DMS53 (cell line): ENCODE measurements at regions not wholly inside any gene's neighbourhood (a gene's known extent, or its start where the extent isn't known, plus 50 kb on each side); places are given as distances from the start of the nearest gene placed in this dataset.
"Not testable (repeated sequence)": the region's sequence is repeated elsewhere in the genome, so short reads cannot be mapped to it uniquely, and the experiment has no call there.

Experiments used
- DNase-seq: peaks from one replicate; lab custom pipeline; 2025; lab: John Stamatoyannopoulos, UW

DNA sequence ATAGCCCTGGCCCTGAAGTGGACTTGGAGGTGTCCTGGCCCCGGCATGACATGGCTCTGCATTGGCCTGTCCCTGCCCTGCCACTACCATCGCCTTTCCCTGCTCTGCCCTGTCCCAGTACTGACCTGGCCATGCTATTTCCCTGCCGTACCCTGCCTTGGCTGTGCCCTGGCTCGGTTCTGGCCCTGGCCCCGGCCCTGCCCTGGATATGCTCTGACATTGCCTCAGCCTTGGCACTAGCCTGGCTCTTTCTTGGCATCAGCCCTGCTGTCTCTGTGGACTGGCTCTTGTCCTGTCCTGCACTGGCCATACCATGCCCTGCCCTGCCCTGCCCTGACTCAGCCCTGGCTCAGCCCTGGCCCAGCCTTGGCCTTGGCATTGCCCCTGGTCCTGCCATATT, 252.2 kb downstream of the TP53TG3F start:
- not testable (repeated sequence) for DNase-seq

DNA sequence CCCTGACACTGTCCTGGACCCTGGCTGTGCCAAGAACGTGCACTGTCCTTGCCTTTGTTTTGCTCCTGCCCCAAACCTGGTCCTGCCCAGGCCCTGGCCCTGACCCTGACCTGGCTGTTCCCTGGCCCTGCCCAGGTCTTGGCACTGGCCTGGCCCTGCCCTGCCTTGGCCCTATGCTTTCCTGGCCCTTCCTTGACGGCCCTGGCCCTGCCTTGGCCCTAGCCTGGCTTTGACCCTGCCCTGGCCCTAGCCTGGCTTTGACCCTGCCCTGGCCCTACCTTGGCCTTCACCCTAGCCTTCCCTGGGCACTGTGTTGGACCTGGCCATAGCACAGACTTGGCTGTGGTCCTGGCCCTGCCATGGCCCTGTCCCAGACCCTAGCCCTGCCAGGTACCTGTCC, 252.9 kb downstream of the TP53TG3F start:
- DNase-seq: not testable (repeated sequence)

DNA sequence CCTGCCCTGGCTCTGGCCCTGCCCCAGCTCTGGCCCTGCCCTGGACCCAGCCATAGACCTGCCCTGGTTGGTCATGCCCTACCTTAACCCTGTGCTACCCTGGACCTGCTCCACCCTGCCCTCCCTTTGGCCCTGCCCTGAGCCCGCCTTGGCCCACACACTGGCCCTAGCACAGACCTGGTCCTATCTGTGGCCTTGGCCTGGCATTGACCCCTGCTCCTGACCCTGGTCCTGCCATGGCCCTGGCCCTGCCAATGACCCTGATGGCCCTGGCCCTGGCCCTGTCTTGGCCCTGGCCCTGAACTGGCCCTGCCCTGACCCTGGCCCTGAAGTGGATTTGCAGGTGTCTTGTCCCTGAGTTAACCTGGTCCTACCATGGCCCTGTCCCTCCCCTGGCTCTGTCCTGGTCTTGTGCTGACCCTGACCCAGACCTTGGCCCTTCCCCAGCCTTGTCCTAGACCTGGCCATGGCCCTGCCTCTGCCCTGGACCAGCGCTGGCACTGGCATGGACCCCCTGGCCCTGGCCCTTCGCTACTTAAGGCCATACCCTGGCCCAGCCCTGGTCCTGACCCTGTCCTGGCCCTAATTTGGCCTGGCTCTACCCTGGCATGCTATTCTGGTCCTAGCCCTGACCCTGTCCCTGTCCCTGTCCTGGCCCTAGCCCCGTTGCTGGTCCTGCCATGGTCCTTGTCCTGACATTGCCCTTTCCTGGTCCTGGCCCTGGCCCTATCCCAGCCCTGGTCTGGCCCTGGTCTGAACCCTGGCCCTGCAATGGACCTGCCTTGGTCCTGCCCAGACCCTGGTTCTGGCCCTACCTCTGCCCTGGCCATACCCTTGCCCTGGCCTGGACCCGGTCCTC, 253.7 kb downstream of the TP53TG3F start:
- not testable (repeated sequence) for DNase-seq

GRCh38 chr16:33713710-33714538, 254.5 kb downstream of the TP53TG3F start:
- DNase-seq: not testable (repeated sequence)

GRCh38 chr16:33731167-33731566, 271.8 kb downstream of the TP53TG3F start:
- DNase-seq: not testable (repeated sequence)

- peak; percentile 2 for DNase-seq
Observed at GRCh38 chr16:33734650-33735049, 275.2 kb downstream of the TP53TG3F start.

GRCh38 chr16:33766869-33767765, 307.7 kb downstream of the TP53TG3F start:
- DNase-seq: not testable (repeated sequence)

DNA sequence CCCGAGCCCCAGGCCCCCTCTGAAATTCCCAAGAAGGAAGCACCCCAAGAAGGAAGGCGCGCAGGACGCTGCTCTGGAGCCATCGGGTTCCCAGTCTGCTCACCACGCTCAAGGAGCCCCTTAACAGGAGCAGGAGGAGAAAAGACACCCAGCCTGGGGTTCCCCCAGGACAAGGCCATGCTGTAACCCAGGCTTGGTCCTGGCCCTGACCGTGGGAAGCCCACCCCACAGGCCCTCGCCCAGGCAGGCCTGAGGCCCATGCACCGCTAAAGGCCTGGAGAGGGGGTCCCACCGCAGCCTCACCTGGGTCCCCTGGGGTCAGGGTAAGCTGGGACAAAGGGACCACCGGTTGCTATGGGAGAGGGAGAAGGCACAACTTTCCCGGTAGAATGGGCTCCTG, 309.3 kb downstream of the TP53TG3F start:
- DNase-seq: not testable (repeated sequence)

DNA sequence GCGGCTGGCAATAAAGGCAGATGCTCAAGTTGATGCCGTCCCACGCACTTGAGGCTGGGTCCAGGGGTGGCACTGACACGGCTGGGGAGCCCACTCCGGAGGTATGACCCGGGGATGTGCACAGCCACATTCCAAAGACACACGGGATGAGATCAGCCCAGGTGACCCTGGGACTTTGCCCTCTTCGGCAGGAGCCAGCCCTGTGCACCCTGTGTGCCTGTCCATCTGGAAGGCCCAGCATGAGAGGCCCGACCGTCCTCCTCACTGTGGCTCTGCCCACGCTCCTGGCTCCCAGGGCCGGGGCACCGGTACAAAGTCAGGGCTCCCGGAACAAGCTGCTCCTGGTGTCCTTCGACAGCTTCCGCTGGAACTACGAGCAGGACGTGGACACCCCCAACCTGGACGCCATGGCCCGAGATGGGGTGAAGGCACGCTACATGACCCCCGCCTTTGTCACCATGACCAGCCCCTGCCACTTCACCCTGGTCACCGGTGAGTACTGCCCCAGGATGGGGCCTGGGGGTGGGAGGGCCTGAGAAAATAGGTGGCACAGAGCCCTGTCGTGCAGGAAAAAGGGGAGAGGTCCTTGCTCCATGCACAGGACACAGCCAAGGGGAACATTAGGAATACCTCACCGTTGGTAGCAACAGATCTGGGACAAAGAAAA, 309.9 kb downstream of the TP53TG3F start:
- not testable (repeated sequence) for DNase-seq

DNA sequence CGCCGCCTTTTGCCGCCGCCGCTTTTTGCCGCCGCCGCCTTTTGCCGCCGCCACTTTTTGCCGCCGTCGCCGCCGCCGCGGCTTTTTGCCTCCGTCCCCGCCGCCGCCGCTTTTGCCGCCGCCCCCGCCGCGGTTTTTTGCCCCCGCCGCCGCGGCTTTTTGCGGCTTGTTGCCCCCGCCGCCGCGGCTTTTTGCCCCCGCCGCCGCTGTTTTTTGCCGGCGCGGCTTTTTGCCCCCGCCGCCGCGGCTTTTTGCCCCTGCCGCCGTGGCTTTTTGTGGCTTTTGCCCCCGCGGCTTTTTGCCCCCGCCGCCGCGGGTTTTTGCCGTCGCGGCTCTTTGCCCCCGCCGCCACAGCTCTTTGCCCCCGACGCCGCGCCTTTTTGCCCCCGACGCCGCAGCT, 311.1 kb downstream of the TP53TG3F start:
- DNase-seq: not testable (repeated sequence)

DNA sequence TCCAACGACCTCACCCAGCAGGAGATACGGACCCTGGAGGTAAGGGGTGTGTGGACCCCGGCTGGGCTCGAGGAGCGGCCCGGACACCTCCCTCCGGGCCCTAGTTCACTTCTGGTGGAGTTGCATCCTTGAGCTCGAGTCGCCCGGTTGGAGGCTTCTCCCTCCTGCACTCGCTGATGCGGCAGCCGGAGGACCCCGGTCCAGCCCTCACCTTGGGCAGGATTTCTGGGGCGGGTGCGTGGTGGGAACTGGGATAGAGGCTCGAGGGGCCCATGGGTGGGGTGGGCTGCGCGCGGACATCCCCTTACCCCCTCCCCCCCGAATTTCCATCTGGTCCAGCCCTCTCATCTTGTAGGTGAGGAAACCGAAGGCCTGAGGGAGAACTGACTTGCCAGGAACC, 311.8 kb downstream of the TP53TG3F start:
- DNase-seq: not testable (repeated sequence)

GRCh38 chr16:33773966-33774365, 314.6 kb downstream of the TP53TG3F start:
- DNase-seq: not testable (repeated sequence)

DNA sequence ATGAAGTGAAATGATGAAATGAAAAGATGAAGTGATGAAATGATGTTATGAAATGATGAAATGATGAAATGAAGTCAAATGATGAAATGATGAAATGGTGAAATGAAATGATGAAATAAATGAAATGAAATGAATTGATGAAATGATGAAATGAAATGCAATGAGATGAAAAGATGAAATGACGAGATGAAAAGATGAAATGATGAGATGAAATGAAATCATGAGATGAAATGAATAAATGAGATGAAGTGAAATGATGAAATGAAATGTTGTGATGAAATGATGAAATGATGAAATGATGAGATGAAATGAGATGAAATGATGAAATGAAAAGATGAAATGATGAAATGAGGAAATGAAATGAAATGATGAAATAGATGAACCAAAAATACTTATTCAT, 315.3 kb downstream of the TP53TG3F start:
- not testable (repeated sequence) for DNase-seq

DNA sequence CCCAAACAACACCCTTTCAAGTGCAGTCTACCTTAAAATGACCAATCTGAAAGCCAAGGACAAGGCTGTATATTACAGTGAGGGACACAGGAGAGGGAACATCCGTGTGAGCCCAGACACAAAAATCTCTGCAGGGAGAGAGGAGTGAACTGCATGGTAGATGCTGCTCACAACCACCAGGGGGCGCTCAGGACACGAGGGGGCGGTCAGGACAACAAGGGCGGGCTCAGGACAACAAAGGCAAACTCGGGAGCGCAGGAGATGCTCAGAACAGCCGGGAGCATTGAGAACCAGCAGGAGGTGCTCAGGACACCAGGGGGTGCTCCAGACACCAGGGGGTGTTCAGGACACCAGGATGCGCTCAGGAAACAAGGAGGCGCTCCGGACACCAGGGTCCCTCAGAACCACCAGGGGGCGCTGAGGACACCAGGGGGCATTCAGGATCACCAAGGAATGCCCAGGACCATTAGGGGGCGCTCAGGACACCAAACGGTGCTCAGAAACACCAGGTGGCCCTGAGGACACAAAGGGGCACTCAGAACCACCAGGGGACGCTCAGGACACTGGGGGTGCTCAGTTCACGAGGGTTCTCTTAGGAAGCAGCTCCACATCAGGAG, 357.0 kb downstream of the TP53TG3F start:
- not testable (repeated sequence) for DNase-seq

DNA sequence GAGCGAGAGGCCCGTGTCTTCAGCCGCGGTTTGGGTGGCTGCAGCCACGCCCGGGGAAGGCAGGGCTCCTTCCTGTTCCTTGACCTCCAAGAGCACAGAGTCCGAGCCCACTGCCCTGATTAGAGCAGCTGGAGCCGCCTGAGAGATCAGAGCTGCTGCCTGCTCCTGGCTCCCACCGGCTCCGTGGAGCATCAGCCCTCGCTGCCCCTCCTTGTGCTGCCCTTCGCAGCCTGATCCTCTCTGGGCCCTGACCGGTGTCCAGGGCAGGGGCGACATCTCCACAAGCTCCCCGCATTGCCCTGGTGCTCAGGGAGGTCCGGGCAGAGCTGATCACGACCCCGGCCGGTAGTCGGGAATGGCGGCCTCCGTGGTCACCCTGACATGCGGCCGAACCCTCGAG, 365.3 kb downstream of the TP53TG3F start:
- not testable (repeated sequence) for DNase-seq

DNA sequence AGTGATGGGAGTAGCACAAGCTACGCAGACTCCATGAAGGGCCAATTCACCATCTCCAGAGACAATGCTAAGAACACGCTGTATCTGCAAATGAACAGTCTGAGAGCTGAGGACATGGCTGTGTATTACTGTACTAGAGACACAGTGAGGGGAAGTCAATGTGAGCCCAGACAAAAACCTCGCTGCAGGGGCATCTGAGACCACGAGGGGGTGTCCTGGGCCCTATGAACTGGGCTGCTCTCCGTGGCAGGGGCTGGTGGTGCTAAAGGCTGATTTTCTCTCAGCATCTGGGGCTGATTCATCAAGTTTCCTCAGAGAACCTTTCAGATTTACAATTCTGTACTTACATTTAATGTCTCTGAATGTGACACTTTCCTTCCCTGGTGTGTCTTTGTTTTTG, 368.1 kb downstream of the TP53TG3F start:
- DNase-seq: not testable (repeated sequence)

DNA sequence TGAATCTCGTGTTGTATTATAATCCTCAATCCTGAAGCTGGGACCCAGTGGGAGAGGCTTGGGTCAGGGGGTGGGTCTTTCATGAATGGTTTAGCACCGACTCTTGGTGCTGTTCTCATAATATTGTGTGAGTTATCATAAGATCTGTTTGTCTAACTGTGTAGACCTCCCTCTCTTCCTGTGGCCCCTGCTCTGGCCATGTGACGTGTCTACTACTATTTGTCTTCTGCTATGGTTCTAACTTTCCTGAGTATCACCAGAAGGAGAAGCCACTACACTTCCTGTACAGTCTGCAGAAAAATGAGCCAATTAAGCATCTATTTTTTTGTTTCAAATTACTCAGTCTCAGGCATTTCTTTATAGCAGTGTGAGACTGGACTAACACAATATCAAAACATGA, 379.7 kb downstream of the TP53TG3F start:
- DNase-seq: not testable (repeated sequence)

- DNase-seq: peak; percentile 7
Observed at GRCh38 chr16:33844533-33844932, 385.1 kb downstream of the TP53TG3F start.
